T-helper 2 cell treated with Interferon-gamma antibody and Interleukin-4, amounts not matched to agents 5 μg/mL and 100 μg/mL, for 36 hours (primary cell): ENCODE measurements at regions not wholly inside any gene's neighbourhood (a gene's known extent, or its start where the extent isn't known, plus 50 kb on each side); places are given as distances from the start of the nearest gene placed in this dataset.

Experiments used
- DNase-seq: peaks from one replicate; pipeline ENCODE4 v3.0.0; 2021; ENCODE audit warnings: low spot score
- H3K27ac Mint-ChIP-seq: one replicate; pipeline ENCODE4 v1.8.0; 2021; ENCODE audit warnings: mild to moderate bottlenecking, mixed read lengths
- H3K27me3 Mint-ChIP-seq: one replicate; pipeline ENCODE4 v1.8.0; 2021; ENCODE audit warnings: low read depth, mixed read lengths
- H3K36me3 Mint-ChIP-seq: one replicate; pipeline ENCODE4 v1.8.0; 2021; ENCODE audit warnings: low read depth, mixed read lengths
- H3K4me1 Mint-ChIP-seq: one replicate; pipeline ENCODE4 v1.8.0; 2021; ENCODE audit warnings: low read depth, mixed read lengths
- H3K4me3 Mint-ChIP-seq: one replicate; pipeline ENCODE4 v1.8.0; 2022; ENCODE audit warnings: mild to moderate bottlenecking, moderate library complexity, mixed read lengths
- H3K9me3 Mint-ChIP-seq: one replicate; pipeline ENCODE4 v1.8.0; 2021; ENCODE audit warnings: mixed read lengths

DNA sequence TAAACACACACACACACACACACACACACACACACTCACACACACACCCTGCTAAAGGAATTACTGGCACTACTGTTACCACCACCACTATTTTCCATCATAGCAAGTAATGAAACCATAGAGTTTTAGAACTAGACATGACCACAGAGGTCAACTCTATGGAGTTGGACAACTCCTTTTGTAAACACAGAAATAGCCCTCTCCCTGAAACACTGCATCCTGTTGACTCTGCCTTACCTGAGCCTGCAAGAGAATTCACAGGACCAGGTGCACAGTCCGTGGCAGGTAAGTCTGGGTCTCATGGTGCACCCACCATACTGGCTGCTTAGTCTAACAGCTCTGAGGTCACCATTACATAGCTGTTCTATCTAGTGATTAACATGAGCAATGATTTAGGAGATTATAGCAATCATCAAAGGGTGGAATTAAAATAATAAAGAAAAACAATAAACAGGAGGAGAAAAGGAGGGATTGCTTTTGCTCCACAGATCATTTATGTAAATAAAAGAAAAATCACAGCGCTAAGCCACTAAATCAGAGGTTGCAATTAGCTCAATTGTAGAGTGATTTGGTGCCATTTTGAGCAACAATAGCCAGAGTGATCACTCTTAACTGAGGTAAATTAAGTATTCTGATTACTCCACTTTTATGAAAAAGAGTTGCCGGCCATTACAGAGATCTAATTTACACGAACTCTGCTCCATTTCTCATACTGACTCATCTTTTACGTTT, 340.0 kb upstream of the RASGEF1B start:
- no peak overlapping the region for H3K4me3 Mint-ChIP-seq
- no peak for DNase-seq
- peaks cover 5% of the 10 kb centered on the region for H3K27me3 Mint-ChIP-seq
- H3K4me1 Mint-ChIP-seq, result no peaks in the 10 kb centered on the region
- no peaks in the 10 kb centered on the region for H3K36me3 Mint-ChIP-seq
- no peaks in the 10 kb centered on the region for H3K9me3 Mint-ChIP-seq
- no peak overlapping the region for H3K27ac Mint-ChIP-seq

GRCh38 chr4:81808011-81808672, 336.4 kb upstream of the RASGEF1B start:
- Mint-ChIP-seq H3K27ac (no peak overlapping the region), H3K36me3 (no peaks in the 10 kb centered on the region)
- DNase-seq, result no peak

GRCh38 chr4:81807386-81807785, 335.7 kb upstream of the RASGEF1B start:
- Mint-ChIP-seq H3K27me3 (peaks cover under 1% of the 10 kb centered on the region), H3K9me3 (no peaks in the 10 kb centered on the region), H3K4me3 (no peak overlapping the region), H3K4me1 (no peaks in the 10 kb centered on the region), H3K27ac (no peak overlapping the region), H3K36me3 (no peaks in the 10 kb centered on the region)
- no peak for DNase-seq

More at GRCh38 chr4:81808011-81808672, 336.4 kb upstream of the RASGEF1B start:
- H3K4me3 Mint-ChIP-seq, result no peak overlapping the region
- no peaks in the 10 kb centered on the region for H3K9me3 Mint-ChIP-seq
- H3K4me1 Mint-ChIP-seq, result no peaks in the 10 kb centered on the region
- H3K27me3 Mint-ChIP-seq, result peaks cover 3% of the 10 kb centered on the region

- H3K4me3 Mint-ChIP-seq, result no peak overlapping the region
- no peaks in the 10 kb centered on the region for H3K9me3 Mint-ChIP-seq
- H3K36me3 Mint-ChIP-seq, result no peaks in the 10 kb centered on the region
- H3K27ac Mint-ChIP-seq, result no peak overlapping the region
- DNase-seq, result no peak
- no peaks in the 10 kb centered on the region for H3K4me1 Mint-ChIP-seq
- H3K27me3 Mint-ChIP-seq, result no peaks in the 10 kb centered on the region
Measured at GRCh38 chr4:81806485-81806884, 334.8 kb upstream of the RASGEF1B start.

DNA sequence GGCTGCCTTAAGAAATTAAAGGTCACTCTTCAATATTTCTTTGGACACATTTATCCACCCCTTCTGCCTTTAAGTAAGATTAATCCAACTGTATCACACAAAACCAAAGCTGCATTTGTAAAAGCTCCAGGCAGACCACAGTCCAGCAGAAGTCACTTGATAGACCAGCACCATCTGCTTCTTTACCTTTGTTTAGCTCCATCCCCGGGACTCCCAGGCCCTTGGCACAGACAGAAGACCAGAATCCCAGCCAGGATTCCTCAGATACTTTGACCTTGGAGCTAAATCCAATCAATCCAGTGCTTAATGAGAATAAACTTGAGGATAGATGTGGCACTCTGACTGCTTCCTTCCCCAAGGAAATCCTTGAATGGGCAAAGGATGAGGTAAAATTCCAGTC, 333.1 kb upstream of the RASGEF1B start:
- H3K4me1 Mint-ChIP-seq, result no peaks in the 10 kb centered on the region
- H3K9me3 Mint-ChIP-seq, result no peaks in the 10 kb centered on the region
- H3K27ac Mint-ChIP-seq, result no peak overlapping the region
- no peak overlapping the region for H3K4me3 Mint-ChIP-seq
- DNase-seq, result no peak
- H3K36me3 Mint-ChIP-seq, result no peaks in the 10 kb centered on the region
- no peaks in the 10 kb centered on the region for H3K27me3 Mint-ChIP-seq

GRCh38 chr4:81802285-81802846, 330.7 kb upstream of the RASGEF1B start:
- Mint-ChIP-seq H3K4me3 (no peak overlapping the region), H3K9me3 (peaks cover 4% of the 10 kb centered on the region), H3K36me3 (peaks cover 3% of the 10 kb centered on the region), H3K27ac (no peak overlapping the region), H3K27me3 (peaks cover 3% of the 10 kb centered on the region), H3K4me1 (no peaks in the 10 kb centered on the region)
- DNase-seq, result no peak

DNA sequence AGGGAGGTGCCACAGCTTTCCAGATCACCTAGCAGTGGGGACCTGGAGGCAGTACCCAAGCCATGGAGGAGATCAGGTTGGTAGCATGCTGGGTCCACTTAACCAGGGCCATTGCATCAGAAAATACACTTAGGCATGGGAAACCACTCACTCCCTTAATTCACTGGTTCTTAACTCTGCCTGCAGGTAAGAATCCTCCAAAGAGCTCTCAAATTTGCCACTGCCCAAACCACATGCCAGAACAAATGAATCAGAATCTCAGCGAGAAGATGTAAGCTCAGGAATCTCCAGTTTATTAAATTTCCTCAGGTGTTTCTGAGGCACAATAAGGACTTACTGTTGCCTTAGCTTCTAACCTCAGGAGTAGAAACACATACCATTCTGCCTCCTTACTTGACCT, 327.7 kb upstream of the RASGEF1B start:
- Mint-ChIP-seq H3K4me1 (peaks cover 7% of the 10 kb centered on the region), H3K4me3 (no peak overlapping the region), H3K9me3 (peaks cover 11% of the 10 kb centered on the region), H3K27me3 (peaks cover 3% of the 10 kb centered on the region), H3K36me3 (peaks cover 3% of the 10 kb centered on the region), H3K27ac (no peak overlapping the region)
- DNase-seq, result no peak

- Mint-ChIP-seq H3K4me3 (peak overlapping the region; percentile 3), H3K27me3 (peaks cover 3% of the 10 kb centered on the region), H3K27ac (peak overlapping the region; percentile 58), H3K9me3 (peaks cover 11% of the 10 kb centered on the region), H3K4me1 (peaks cover 7% of the 10 kb centered on the region), H3K36me3 (peaks cover 3% of the 10 kb centered on the region)
- no peak for DNase-seq
Measured at GRCh38 chr4:81796790-81797528, 325.3 kb upstream of the RASGEF1B start.

GRCh38 chr4:81792521-81792920, 320.8 kb upstream of the RASGEF1B start:
- DNase-seq, result no peak
- Mint-ChIP-seq H3K27me3 (peaks cover under 1% of the 10 kb centered on the region), H3K27ac (no peak overlapping the region), H3K4me3 (no peak overlapping the region), H3K36me3 (peaks cover under 1% of the 10 kb centered on the region), H3K4me1 (peaks cover 12% of the 10 kb centered on the region), H3K9me3 (peaks cover 8% of the 10 kb centered on the region)

DNA sequence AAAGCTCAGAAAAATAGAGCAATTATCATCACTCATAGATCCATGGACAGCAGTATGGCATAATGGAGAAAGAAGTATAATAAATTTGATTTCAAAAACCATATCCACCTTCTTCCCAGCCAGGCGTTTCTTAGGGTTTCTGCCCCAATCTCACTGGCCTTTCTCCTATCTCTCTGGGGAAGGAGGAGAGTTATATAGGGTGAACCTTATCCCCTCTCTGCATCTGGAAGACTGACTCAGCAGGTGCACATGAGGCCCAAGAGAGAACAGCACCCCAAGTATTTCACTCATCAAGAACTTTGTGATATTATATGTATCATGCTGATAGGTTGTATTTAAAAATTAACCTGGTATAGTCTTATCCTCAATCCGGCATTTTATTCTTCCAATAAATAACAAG, 318.8 kb upstream of the RASGEF1B start:
- H3K27ac Mint-ChIP-seq, result no peak overlapping the region
- H3K4me3 Mint-ChIP-seq, result no peak overlapping the region
- no peaks in the 10 kb centered on the region for H3K27me3 Mint-ChIP-seq
- no peak for DNase-seq
- H3K36me3 Mint-ChIP-seq, result no peaks in the 10 kb centered on the region
- peaks cover 15% of the 10 kb centered on the region for H3K4me1 Mint-ChIP-seq
- no peaks in the 10 kb centered on the region for H3K9me3 Mint-ChIP-seq

GRCh38 chr4:81789741-81790399, 318.2 kb upstream of the RASGEF1B start:
- no peak overlapping the region for H3K4me3 Mint-ChIP-seq
- H3K27me3 Mint-ChIP-seq, result no peaks in the 10 kb centered on the region
- H3K36me3 Mint-ChIP-seq, result no peaks in the 10 kb centered on the region
- no peak overlapping the region for H3K27ac Mint-ChIP-seq
- DNase-seq, result no peak
- no peaks in the 10 kb centered on the region for H3K9me3 Mint-ChIP-seq
- peaks cover 15% of the 10 kb centered on the region for H3K4me1 Mint-ChIP-seq

DNA sequence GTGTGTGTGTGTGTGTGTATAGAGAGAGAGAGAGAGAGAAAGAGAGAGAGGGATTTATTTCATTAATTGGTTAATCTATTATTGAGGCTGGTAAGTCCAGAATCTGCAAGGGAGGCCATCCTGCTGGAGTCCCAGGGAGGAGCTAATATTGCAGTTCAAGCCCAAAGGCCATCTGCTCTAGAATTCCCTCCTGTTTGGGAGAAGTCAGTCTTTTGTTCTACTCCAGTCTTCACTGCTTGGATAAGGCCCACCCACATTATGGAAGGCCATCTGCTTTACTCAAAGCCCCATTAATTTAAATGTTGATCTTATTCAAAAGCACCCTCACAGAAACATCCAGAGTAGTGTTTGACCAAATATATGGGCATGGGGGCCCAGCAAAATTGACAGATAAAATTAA, 317.5 kb upstream of the RASGEF1B start:
- Mint-ChIP-seq H3K9me3 (no peaks in the 10 kb centered on the region), H3K4me1 (peaks cover 15% of the 10 kb centered on the region), H3K36me3 (no peaks in the 10 kb centered on the region), H3K27me3 (no peaks in the 10 kb centered on the region), H3K4me3 (no peak overlapping the region), H3K27ac (no peak overlapping the region)
- DNase-seq, result no peak

DNA sequence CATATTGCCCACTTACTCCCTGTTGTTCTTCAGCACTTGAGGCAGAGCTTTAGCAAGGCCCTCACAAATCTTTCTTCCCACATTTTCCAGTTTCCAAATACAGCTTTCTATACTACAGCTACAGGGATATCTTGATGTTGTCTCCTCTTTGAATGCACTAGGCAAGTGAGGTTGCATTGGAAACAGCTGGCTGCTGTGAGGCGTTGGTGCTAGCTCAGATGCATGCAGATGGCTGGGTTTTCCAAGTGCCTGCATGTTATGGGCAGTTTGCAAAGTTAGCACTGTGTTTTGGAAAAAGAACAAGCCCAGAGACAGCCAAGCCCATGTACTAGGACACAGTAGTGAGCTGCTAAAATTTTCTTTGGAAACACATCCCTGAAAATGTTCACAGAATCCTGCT, 315.1 kb upstream of the RASGEF1B start:
- Mint-ChIP-seq H3K36me3 (no peaks in the 10 kb centered on the region), H3K27ac (no peak overlapping the region), H3K9me3 (no peaks in the 10 kb centered on the region), H3K27me3 (no peaks in the 10 kb centered on the region), H3K4me3 (no peak overlapping the region), H3K4me1 (peaks cover 15% of the 10 kb centered on the region)
- no peak for DNase-seq
